Left forelimb (tissue), 1 donor: ENCODE measurements at regions not wholly inside any gene's neighbourhood (a gene's known extent, or its start where the extent isn't known, plus 50 kb on each side); places are given as distances from the start of the nearest gene placed in this dataset.
"Not testable (repeated sequence)": the region's sequence is repeated elsewhere in the genome, so short reads cannot be mapped to it uniquely, and the experiment has no call there.

ENCODE experiments used
- DNase-seq: peaks from one replicate; pipeline ENCODE4 v3.0.0-alpha.2; 2018; ENCODE audit warnings: low spot score

DNA sequence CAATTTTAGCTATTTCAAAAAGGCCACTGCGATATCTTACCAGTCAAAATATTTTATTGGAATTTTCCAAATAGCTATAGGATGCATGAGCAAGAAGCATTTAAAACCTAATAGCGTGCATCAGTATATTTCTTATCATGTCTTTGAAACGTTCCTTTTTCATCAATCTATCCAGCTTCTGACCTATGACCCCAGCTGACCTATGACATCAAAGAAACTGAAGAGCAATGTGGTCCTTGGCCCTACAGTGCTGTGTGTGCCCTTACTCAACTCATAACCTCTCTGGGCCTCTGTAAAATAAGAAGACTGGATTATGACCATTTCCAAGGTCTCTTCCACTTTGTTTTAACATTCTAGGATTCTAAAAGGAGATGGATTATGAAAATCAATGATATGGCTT lies 118.2 kb downstream of the ZNF22 start:
- DNase-seq = no peak

DNA sequence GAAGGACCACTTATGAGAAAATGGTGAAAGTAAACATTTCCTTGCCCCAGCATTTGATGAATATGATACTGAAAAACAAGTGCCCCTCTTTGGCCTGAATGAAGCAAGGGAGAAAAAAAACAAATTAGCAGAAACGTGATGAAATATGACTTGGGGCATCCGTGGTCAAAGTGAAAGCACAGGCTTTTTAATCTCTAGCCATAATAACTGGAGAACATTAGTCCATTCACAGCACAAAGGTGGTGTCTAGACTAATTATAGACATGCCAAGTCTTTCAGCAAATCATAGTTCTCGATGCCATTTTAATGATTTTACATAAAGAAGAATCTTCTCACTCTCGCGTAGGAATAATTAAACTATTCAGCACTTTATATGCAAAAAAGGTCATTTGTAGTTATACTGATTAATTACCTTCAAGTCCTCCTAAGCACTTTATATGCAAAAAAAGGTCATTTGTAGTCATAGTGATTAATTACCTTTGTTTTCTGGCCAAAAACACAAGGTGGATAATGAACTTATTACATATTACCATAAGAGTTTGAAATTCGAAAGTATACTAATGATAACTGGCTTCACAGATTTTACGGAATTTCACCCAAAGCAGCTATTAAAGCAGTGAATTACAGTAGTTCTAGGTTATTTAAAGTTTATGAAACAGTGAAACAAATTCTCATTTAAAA lies 121.6 kb downstream of the ZNF22 start:
- not testable (repeated sequence) for DNase-seq

DNA sequence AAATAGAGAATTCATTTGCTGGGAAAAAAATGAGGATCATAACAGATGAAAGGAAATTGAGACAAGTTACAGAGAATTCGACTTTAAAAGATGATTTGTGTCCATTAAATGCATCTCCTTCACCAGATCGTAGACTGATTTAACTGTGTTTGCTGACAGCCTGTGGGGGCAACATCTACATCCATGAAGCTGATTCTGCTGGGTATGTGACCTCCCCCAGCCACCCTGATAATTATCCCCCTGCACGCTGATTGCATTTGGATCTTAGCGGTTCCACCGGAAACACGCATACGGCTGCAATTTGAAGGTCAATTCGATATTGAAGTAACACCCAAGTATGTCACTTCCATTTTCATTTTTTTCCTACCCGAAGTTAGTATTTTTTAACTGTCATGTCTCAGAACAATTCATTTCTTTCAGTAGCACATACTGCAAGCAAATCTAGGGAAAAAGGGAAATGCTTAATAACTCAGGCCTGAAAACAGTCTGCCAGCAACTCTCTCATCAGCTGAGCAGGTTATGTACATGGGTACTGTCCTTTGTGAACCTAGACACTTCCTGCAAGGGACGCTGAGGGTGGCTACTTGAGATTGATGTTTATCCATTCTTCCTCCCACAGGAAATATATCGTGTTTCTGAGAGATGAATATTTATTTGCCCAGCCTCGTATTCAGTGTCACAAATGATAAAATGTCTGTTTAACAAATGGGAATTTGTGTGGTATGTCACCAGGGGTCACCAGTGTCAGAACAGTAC lies 134.9 kb downstream of the ZNF22 start:
- no peak for DNase-seq

DNA sequence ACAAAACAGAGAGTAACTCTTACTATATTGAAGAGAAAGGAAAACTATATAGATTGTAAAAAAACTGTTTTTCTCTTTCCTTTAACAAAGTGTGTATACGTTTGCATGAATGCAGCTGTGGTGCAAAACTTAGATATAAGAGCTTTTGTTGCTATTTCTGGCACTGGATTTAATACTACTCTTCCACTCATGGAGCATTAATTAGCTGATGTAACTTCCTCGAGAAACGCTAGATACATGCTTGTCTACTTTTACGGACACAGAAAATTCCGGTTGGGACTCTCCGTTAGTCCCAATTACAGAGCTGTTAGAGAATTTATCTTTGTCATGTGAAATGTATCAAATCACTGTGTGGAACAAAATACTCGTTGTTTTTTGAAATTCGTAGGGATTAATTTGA lies 135.5 kb downstream of the ZNF22 start:
- DNase-seq = no peak

GRCh38 chr10:45144326-45145070 lies 143.8 kb downstream of the ZNF22 start:
- no peak for DNase-seq

- DNase-seq = not testable (repeated sequence)
These were observed 144.4 kb downstream of the ZNF22 start for GRCh38 chr10:45145143-45145542.

DNA sequence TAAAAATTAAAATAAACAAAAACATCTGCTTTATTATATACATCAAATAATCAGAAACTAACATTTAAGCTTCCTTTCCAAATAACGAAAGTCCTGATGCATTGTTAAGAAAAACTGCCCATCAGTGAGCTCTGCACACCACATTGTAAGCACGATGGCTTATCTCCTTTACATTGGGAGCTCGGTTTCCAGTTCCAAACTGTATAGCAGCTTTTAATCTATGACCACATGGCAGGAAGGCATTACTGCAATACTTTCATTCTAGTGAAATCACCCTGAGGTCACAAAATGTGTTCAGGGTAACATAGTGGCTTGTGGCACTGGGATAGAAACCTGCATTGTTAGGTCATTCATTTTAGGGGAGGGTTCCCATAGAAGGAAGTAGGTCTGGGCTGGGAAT lies 146.3 kb downstream of the ZNF22 start:
- DNase-seq = no peak

- no peak for DNase-seq
These were observed 150.3 kb downstream of the ZNF22 start for GRCh38 chr10:45150997-45151396.

GRCh38 chr10:45151467-45152214 lies 150.9 kb downstream of the ZNF22 start:
- no peak for DNase-seq

GRCh38 chr10:45152726-45153125 lies 152.0 kb downstream of the ZNF22 start:
- DNase-seq = no peak

DNA sequence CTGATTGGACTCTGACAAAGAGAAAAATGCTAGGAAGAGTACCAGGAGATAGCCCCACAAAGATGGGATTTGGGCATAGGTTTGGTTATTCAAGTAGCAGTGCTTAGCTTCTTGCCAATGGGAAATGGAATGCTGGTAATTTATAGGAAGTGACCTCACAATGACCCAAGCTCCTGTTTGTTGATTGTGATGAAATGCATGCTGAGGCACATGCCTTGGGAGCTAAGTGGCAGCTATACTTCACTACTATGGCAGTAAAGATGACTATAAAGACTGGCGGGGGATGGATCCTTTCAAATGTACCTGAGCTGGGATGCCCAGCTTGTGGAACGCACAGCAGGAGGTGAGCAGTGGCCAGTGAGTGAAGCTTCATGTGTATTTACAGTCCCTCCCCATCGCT lies 153.8 kb downstream of the ZNF22 start:
- no peak for DNase-seq

GRCh38 chr10:45155784-45156183 lies 155.1 kb downstream of the ZNF22 start:
- no peak for DNase-seq

DNA sequence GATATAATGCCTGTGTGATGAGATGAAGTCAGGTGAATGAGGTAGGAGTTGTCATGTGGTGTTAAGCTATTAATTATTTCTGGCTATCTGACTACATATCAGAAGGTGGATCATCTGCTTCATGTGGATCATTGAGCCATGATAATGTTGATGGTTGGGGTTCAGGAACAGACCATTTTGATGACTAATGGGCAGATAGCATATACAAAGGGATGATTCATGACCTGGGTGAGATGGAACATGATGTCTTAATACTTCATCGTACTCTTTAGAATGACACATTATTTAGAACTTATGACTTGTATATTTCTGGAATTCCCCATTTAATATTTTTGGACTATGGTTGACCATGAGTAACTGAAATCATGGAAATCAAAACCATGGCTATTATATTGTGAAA lies 155.1 kb downstream of the OR13A1 start:
- no peak for DNase-seq

GRCh38 chr10:45163315-45163975 lies 152.0 kb downstream of the OR13A1 start:
- no peak for DNase-seq

DNA sequence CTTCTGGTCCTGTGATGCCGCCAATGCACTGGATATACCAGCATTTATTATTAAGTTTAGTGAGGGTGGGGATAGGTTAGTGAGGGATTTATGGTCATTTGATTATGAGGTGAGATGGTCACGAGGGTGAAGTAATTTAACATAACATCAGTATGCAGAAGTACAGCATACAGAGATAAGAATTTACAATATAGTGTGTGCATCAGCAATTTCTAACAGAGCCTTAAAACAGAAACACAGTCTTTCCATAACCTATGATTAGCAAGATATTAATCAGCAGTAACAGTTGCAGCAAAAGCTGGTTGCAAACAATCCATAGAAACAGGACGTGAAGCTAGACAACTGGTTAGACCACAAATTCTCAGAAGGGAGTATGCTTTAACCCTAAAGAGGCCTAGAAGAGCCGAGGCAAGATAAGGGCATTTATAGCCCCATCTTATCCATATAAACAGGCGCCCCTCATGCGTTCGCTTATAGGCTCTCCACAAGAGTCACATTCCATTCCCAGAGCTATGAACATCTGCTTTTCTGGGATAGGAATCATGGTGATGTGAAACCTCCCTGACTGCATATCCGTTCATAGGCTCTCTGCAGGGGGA lies 139.8 kb downstream of the OR13A1 start:
- DNase-seq = not testable (repeated sequence)

DNA sequence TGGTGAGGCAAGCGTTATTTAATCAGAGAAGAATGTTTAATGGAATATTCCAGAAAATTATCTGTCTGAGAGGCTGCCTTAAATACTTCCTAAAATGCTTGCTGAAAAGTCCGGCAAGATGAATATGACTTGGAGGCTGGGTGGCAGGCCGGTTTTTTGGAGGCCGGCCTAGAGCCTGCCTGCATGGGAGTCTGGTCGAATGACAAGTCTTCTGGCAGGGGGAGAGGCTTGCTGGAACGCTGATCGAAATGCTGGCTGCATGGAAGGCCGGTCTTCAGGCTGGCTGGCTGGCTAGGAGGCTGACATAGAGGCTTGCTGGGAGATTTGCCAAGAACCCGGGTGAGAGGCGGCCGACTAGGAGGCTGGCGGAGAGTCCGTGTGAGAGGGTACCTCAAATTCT lies 135.7 kb downstream of the OR13A1 start:
- DNase-seq = no peak

- no peak for DNase-seq
These were observed 134.9 kb downstream of the OR13A1 start for GRCh38 chr10:45180507-45180906.

DNA sequence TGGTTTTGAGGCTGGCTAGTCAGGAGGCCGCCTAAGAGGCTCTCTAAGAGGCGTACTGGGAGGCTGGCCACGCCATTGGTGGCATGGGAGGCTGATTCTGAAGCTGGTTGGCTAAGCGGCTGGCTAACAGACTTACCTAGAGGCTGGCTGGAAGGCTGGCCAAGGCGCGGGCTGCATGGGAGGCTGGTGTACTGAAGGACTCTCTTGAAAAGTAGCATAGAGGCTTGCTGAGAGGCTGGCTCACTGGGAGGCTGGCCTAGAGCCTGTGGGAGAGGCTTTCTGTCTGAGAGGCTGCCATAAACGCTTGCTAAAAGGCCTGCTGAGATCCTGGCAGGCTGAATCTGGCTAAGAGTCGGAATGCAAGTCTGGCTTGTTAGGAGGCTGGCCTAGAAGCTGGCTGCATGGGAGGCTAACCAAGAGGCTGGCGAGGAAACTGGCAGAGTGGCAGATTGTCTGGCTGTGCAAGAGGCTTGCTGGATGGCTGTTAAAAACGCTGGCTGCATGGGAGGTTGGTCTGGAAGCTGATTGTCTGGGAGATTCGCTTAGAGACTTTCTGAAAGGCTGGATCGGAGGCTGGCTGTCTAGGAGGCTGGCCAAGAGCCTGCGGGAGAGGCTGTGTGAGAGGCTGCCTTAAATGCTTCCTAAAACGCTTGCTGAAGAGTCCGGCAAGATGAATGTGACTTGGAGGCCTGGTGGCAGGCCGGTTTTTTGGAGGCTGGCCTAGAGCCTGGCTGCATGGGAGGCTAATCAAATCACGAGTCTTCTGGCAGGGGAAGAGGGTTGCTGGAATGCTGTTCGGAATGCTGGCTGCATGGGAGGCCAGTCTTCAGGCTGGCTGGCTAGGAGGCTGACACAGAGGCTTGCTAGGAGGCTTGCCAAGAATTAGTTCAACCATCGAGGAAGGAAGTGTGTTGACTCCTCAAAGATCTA lies 134.2 kb downstream of the OR13A1 start:
- no peak for DNase-seq

DNA sequence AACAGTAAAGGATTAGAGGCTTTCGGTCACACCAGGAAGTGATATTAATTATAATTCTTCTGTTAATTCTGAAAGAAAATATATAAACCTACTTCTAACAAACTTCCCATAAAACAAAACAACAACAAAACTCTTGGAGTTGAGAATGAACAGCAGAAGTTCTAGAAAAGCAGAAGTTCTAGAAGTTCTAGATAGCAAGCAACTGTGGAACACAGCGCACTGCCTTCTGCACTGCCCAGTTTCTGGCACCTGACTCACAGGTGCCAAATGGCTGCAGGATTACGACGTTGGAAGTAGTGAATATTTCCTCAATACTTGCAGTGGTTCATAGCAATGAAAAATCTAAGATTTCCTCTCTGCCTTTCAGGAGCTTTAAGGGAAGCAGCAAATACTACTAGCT lies 132.2 kb downstream of the OR13A1 start:
- no peak for DNase-seq

GRCh38 chr10:45197816-45198485 lies 117.5 kb downstream of the OR13A1 start:
- no peak for DNase-seq
